Neuronal stem cell (in vitro differentiated cells): ENCODE measurements at regions not wholly inside any gene's neighbourhood (a gene's known extent, or its start where the extent isn't known, plus 50 kb on each side); places are given as distances from the start of the nearest gene placed in this dataset.

Experiments used
- DNase-seq: peaks from one replicate; pipeline ENCODE4 v3.0.0-alpha.2; 2013; ENCODE audit warnings: low spot score
- H2AFZ ChIP-seq: one replicate; pipeline ENCODE4 v1.6.1; 2013; ENCODE audit warnings: mild to moderate bottlenecking, low read length, inconsistent platforms
- H2AK5ac ChIP-seq: 2 replicates; pipeline ENCODE4 v1.6.1; 2013; ENCODE audit warnings: low read depth, mild to moderate bottlenecking, inconsistent platforms, low read length, moderate library complexity, mixed read lengths
- H2BK120ac ChIP-seq: 2 replicates; pipeline ENCODE4 v1.6.1; 2013; ENCODE audit warnings: low read depth, mild to moderate bottlenecking, inconsistent platforms, low read length, moderate library complexity, mixed read lengths
- H2BK12ac ChIP-seq: one replicate; pipeline ENCODE4 v1.6.1; 2013; ENCODE audit warnings: low read length, inconsistent platforms
- H2BK15ac ChIP-seq: 2 replicates; pipeline ENCODE4 v1.6.1; 2013; ENCODE audit warnings: mild to moderate bottlenecking, low read length, inconsistent platforms, mixed read lengths
- H2BK5ac ChIP-seq: one replicate; pipeline ENCODE4 v1.6.1; 2013; ENCODE audit warnings: inconsistent platforms, mild to moderate bottlenecking, low read length, moderate library complexity
- H3K14ac ChIP-seq: one replicate; pipeline ENCODE4 v1.6.1; 2013; ENCODE audit warnings: low read length, inconsistent platforms
- H3K18ac ChIP-seq: 2 replicates; pipeline ENCODE4 v1.6.1; 2013; ENCODE audit warnings: low read length, inconsistent platforms
- H3K23ac ChIP-seq: 2 replicates; pipeline ENCODE4 v1.6.1; 2013; ENCODE audit warnings: low read depth, mild to moderate bottlenecking, mixed read lengths, low read length, inconsistent platforms; ENCODE audit not compliant: poor library complexity
- H3K27ac ChIP-seq: replicated peaks from 3 replicates; pipeline ENCODE4 v1.5.1; 2013; ENCODE audit warnings: low read length, inconsistent platforms
- H3K27me3 ChIP-seq, 3 experiments: 2 replicates each; pipeline ENCODE4 v1.6.1; 2013; ENCODE audit warnings: low read length in 3 of 3, mild to moderate bottlenecking in 2 of 3, inconsistent platforms in 1 of 3, low read depth in 1 of 3, mixed read lengths in 1 of 3, moderate library complexity in 1 of 3; ENCODE audit not compliant: control insufficient read depth in 3 of 3, insufficient read depth in 3 of 3
- H3K36me3 ChIP-seq, 2 donors: replicated peaks in 1 of 2; 2 replicates each; pipeline ENCODE4 v1.6.1; 2013; ENCODE audit warnings: low read length in 2 of 2; ENCODE audit not compliant: control insufficient read depth in 2 of 2, insufficient read depth in 2 of 2
- H3K4ac ChIP-seq: 2 replicates; pipeline ENCODE4 v1.6.1; 2013; ENCODE audit warnings: inconsistent platforms, mild to moderate bottlenecking, low read length, moderate library complexity
- H3K4me1 ChIP-seq, 2 donors: 1 replicate in 1 of 2; 2 replicates in 1 of 2; pipeline ENCODE4 v1.6.1; 2013; ENCODE audit warnings: low read length in 2 of 2, low read depth in 1 of 2; ENCODE audit not compliant: control insufficient read depth in 2 of 2, insufficient read depth in 1 of 2
- H3K4me2 ChIP-seq: one replicate; pipeline ENCODE4 v1.6.1; 2013; ENCODE audit warnings: mild to moderate bottlenecking, low read length, inconsistent platforms; ENCODE audit not compliant: insufficient read depth, poor library complexity, severe bottlenecking
- H3K4me3 ChIP-seq, 2 donors: 2 replicates each; pipeline ENCODE4 v1.5.1; 2013; ENCODE audit warnings: low read length in 2 of 2, mild to moderate bottlenecking in 2 of 2, inconsistent platforms in 1 of 2, moderate library complexity in 1 of 2
- H3K79me1 ChIP-seq: one replicate; pipeline ENCODE4 v1.6.1; 2013; ENCODE audit warnings: low read depth, mild to moderate bottlenecking, inconsistent platforms, low read length, moderate library complexity
- H3K9ac ChIP-seq: one replicate; pipeline ENCODE4 v1.6.1; 2013; ENCODE audit warnings: mild to moderate bottlenecking, low read depth, low read length, inconsistent platforms; ENCODE audit not compliant: poor library complexity
- H3K9me3 ChIP-seq, 2 donors: replicated peaks in 1 of 2; 2 replicates each; pipeline versions ENCODE3 to v1.6.1; 2013; ENCODE audit warnings: low read length in 2 of 2, mild to moderate bottlenecking in 2 of 2, inconsistent platforms in 1 of 2, low read depth in 1 of 2, mixed read lengths in 1 of 2, moderate library complexity in 1 of 2; ENCODE audit not compliant: control insufficient read depth in 2 of 2, insufficient read depth in 1 of 2
- H4K8ac ChIP-seq: one replicate; pipeline ENCODE4 v1.6.1; 2013; ENCODE audit warnings: low read depth, mild to moderate bottlenecking, inconsistent platforms, low read length, moderate library complexity
- H4K91ac ChIP-seq: one replicate; pipeline ENCODE4 v1.6.1; 2013; ENCODE audit warnings: low read length, low read depth, mild to moderate bottlenecking, inconsistent platforms; ENCODE audit not compliant: poor library complexity
- WGBS, 2 donors: extraction: QIAGEN DNeasy Blood & Tissue Kit; methylation state at CpG; one replicate each; pipeline ENCODE4 v1.1.7; 2013; ENCODE audit warnings: missing lambda C conversion rate in 2 of 2, mixed read lengths in 1 of 2; ENCODE audit not compliant: insufficient read length in 2 of 2, insufficient replicate concordance in 1 of 2; ENCODE audit errors: extremely low coverage in 2 of 2; 5-methylcytosine and 5-hydroxymethylcytosine counted together

DNA sequence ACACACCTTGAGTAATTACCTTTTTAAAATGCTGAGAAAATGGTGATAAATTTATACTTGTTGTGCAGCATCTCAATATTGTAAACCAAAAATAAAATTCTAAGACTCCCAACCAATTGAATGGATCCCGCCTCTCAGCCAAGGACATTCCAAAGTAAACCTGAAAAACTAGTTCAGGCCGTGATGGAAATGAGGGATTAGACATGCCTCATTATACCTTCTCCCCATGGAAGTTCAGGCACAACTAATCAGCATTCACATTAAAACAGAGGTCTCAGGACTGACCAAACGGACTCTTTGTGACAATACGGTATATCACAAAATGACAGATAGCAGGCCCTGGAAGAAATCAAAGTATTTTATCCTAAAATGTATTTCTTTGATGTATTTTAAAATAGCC, 907.4 kb upstream of the RAG2 start:
- H2AFZ ChIP-seq = no peak overlapping the region
- no peak overlapping the region for H3K4me3 ChIP-seq
- H2AK5ac ChIP-seq = no peak overlapping the region
- H3K4me1 ChIP-seq = peaks cover 0 to 10% of the 10 kb centered on the region in 2 donors
- H3K27ac ChIP-seq = no peak overlapping the region
- H3K79me1 ChIP-seq = no peaks in the 10 kb centered on the region
- H2BK120ac ChIP-seq = no peak overlapping the region
- H3K4ac ChIP-seq = no peak overlapping the region
- no peak overlapping the region for H2BK12ac ChIP-seq
- DNase-seq = peak; percentile 1
- no peak overlapping the region for H3K14ac ChIP-seq
- no CpG with 5 or more reads among the region's 4 CpGs for WGBS, 2 donors
- no peaks in the 10 kb centered on the region for H3K36me3 ChIP-seq
- H2BK5ac ChIP-seq = no peak overlapping the region
- no peak overlapping the region for H3K23ac ChIP-seq
- H3K9me3 ChIP-seq = no peaks in the 10 kb centered on the region
- H3K4me2 ChIP-seq = no peak overlapping the region
- H4K91ac ChIP-seq = no peak overlapping the region
- no peak overlapping the region for H4K8ac ChIP-seq
- no peak overlapping the region for H3K18ac ChIP-seq
- no peaks in the 10 kb centered on the region for H3K27me3 ChIP-seq
- no peak overlapping the region for H3K9ac ChIP-seq
- no peak overlapping the region for H2BK15ac ChIP-seq

- H3K9me3 ChIP-seq = no peaks in the 10 kb centered on the region
- peak overlapping the region; percentile 3 for H3K27ac ChIP-seq
Measured at GRCh38 chr11:37504921-37505320, 906.9 kb upstream of the RAG2 start.

GRCh38 chr11:37504060-37504611, 906.1 kb upstream of the RAG2 start:
- no peak overlapping the region for H2BK15ac ChIP-seq
- H4K91ac ChIP-seq = no peak overlapping the region
- no peaks in the 10 kb centered on the region for H3K79me1 ChIP-seq
- no peak overlapping the region for H2BK12ac ChIP-seq
- H3K4me3 ChIP-seq = no peak overlapping the region
- no peak overlapping the region for H3K4ac ChIP-seq
- H3K9ac ChIP-seq = no peak overlapping the region
- H4K8ac ChIP-seq = no peak overlapping the region
- no peak overlapping the region for H2AK5ac ChIP-seq
- no peak overlapping the region for H3K23ac ChIP-seq
- DNase-seq = peak; percentile 21
- no peaks in the 10 kb centered on the region for H3K9me3 ChIP-seq
- no CpG with 5 or more reads among the region's 3 CpGs for WGBS, 2 donors
- H3K4me2 ChIP-seq = no peak overlapping the region
- H3K4me1 ChIP-seq = peaks cover 0 to 10% of the 10 kb centered on the region in 2 donors
- no peak overlapping the region for H3K14ac ChIP-seq
- no peak overlapping the region for H2BK120ac ChIP-seq
- peak overlapping the region; percentile 73 for H3K27ac ChIP-seq
- H3K27me3 ChIP-seq = no peaks in the 10 kb centered on the region
- no peaks in the 10 kb centered on the region for H3K36me3 ChIP-seq
- H2AFZ ChIP-seq = no peak overlapping the region
- no peak overlapping the region for H2BK5ac ChIP-seq
- H3K18ac ChIP-seq = no peak overlapping the region

More at GRCh38 chr11:37504921-37505320, 906.9 kb upstream of the RAG2 start:
- no peak overlapping the region for H3K9ac ChIP-seq
- H4K8ac ChIP-seq = no peak overlapping the region
- H2AFZ ChIP-seq = no peak overlapping the region
- peaks cover 0 to 10% of the 10 kb centered on the region in 2 donors for H3K4me1 ChIP-seq
- H3K23ac ChIP-seq = no peak overlapping the region
- H2BK120ac ChIP-seq = no peak overlapping the region
- no peak overlapping the region for H3K14ac ChIP-seq
- DNase-seq = no peak
- no peak overlapping the region for H3K18ac ChIP-seq
- H4K91ac ChIP-seq = no peak overlapping the region
- no peak overlapping the region for H3K4me3 ChIP-seq
- no peak overlapping the region for H2AK5ac ChIP-seq
- H3K79me1 ChIP-seq = no peaks in the 10 kb centered on the region
- WGBS, 2 donors = no CpG with 5 or more reads among the region's 3 CpGs
- H3K36me3 ChIP-seq = no peaks in the 10 kb centered on the region
- H2BK5ac ChIP-seq = no peak overlapping the region
- H2BK15ac ChIP-seq = no peak overlapping the region
- H3K27me3 ChIP-seq = no peaks in the 10 kb centered on the region
- H3K4ac ChIP-seq = no peak overlapping the region
- H2BK12ac ChIP-seq = no peak overlapping the region
- H3K4me2 ChIP-seq = no peak overlapping the region

DNA sequence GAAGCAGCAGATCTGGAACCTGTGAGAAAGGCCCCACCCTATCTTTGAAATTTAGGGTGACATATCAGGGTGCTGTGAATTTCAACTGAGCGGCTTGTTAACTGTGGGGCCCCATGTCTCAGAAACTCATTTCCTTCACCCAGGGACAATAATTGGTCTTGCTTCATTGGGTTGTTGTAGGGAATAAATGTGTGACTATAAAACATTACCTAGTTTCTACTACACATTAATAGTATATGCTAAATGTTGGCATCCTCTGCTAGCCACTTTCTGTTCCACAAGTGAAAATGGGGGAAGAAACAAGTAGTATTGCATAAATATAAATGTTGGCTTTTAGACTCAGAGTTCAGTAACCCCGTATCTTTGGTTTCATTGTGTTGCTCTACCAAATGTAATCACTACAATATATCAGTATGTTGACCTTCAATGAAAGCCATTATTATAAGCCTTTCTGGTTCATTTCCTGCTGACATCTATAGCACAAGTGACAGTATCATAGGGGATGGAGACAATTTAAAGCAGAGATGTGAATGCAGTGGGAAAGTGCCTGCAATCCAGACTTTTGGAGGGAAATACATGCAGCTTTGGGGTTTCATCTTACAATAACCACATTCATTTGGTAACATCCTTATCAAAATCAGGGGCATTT, 905.5 kb upstream of the RAG2 start:
- Histone ChIP-seq H2BK5ac (no peak overlapping the region), H2AFZ (no peak overlapping the region), H3K9me3 (no peaks in the 10 kb centered on the region), H3K9ac (no peak overlapping the region), H2AK5ac (no peak overlapping the region), H2BK120ac (no peak overlapping the region), H4K91ac (peak overlapping the region; percentile 43), H3K18ac (no peak overlapping the region), H3K4me2 (no peak overlapping the region), H3K4me1 (peaks cover 0 to 10% of the 10 kb centered on the region in 2 donors), H3K79me1 (no peaks in the 10 kb centered on the region), H3K23ac (no peak overlapping the region), H2BK12ac (no peak overlapping the region), H3K4me3 (no peak overlapping the region), H3K14ac (no peak overlapping the region), H3K27me3 (no peaks in the 10 kb centered on the region), H3K36me3 (no peaks in the 10 kb centered on the region), H3K27ac (peak overlapping the region; percentile 73), H3K4ac (no peak overlapping the region), H2BK15ac (no peak overlapping the region), H4K8ac (no peak overlapping the region)
- no peak for DNase-seq
- no CpG with 5 or more reads among the region's 2 CpGs for WGBS, 2 donors
